Femur (tissue), 1 donor: ENCODE measurements at regions not wholly inside any gene's neighbourhood (a gene's known extent, or its start where the extent isn't known, plus 50 kb on each side); places are given as distances from the start of the nearest gene placed in this dataset.

ENCODE experiments used
- DNase-seq: peaks from one replicate; pipeline ENCODE4 v3.0.0-alpha.2; 2017

DNA sequence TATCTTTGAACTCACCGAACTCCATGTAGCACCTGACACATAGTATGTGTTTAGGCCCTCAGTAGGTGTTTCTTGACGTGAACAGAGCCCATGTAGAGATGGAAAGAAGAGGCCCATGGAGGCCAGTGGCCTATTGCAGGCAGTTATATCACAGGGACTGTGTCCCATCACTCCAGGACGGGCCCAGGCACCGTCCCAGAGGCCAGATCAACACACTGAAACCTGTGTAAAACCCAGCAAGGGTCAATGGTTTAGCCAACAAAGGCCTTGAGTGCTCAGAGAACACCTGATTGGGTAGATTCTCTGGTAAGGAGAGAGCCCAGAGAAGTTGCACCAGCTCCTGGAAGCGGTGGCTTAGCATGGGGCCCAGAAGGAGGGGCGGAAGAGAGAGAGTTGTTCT, 82.8 kb downstream of the INHBB start:
- DNase-seq: peak; percentile 1

DNA sequence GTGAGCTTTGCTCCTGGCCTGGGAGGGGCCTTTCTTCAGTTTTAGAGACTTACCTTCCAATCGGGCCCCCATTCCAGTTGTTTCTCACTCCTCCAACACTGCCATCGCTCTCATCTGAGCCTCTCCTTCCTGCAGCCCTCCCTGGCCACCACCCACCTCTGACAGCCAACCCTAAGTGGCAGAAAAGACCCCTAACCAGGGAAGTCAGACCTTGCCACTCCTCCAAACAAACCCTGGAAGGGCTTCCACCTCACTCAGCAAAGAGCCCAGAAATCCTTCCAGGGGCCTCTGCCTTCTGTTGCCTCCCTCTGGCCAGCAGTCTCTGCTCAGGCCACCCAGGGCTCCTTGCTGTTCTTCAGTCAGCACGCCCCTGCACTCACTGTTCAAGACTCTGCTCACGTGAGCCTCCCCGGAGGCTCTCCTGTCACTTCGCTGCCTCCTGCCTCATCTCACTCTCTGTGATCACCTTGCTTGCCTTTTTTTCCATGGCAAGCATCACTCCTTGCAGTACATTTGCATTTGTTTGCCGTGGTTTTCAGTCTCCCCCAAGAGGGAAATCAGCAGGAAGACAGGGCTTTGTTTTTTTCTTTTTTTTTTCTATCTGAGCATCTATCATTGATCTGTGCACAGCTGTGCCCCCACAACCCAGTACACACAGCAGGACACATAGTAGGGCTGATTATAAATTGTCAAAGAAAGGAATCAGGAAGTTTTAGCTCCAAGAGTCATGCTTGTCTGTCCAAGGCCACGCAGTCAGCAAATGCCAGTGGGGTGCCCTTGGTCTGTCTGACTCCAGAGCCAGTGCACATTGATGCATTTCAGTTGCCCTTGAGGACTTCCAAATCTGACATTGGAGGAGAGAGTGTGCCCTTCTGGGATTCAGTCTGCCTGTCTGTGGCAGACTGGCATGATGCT, 83.9 kb downstream of the INHBB start:
- DNase-seq: peak; percentile 11

DNA sequence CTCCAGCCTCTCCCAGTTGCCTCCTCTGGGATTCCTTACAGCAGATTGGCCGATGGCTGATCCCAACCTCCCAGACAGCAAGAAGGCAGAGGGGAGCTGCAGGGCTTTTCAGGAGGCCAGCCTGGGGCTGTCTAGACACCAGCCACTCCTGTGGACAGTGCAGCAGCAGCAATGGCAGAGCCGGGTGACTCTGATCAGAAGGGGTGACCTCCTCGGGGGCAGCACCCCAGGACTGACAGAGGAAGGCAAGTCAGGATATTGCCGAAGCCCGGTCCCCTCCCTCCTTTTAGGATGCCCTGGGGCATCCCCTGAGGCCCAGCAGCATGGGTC, 84.5 kb downstream of the INHBB start:
- DNase-seq: no peak

DNA sequence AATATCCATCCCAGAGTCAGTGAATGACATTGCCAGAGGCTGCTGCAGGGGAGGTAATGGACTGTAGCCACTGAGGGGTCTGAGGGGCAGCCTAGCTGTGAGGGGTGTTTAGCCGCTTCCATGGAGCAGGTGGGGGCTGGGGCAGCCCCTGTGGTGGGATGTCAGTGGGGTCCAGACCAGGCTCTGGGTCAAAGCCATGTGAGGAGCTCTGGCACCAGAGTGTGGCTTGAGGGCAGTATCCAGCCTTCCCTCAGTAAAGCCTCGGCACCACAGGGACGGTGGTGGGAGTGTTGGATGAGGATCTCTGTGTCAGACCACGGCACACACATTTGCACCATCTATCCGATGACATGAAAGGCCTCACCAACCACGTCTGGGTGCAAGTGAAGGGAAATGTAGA, 85.0 kb downstream of the INHBB start:
- DNase-seq: peak; percentile 12

DNA sequence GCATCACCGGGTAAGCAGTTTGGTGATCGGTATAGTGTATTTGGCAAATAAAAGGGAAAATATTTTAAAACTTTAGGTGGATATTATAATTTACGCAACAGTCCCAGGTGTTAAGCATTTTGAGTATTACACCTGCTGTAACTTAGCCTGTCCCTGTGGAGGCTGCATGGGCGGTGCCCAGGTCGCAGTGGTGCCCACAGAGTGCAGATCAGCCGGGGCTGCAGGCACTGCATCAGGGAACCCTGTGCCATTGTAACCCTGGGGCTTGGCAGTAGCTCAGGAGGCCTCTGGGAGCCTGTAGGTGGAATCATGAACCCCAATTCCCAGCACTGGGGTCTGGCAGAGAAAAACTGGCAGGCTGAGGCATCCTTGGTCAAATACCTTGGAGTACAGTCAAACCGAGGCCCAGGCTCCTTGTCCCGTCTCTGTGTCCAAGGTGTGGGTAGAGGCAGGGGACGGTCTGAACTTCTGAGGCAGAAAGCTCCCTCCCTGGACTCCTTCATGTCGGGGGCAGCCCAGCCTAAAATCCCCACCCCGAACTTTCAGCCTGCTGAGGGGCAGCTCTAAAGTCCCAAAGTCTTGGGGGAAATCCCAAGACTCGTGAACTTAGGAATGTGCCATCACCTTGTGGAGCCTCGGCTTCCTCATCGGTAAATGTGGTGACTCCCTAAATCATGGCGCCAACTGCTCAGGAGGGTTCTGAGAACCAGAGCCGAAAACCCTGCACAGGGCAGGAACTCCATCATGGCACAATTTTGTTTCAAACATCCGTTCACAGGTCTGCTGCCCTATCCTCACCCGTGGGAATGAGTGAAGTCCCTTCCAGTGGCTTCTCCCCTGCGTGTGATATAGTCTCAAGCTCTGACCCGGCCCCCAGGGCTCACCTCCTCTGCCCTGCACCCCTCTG, 85.7 kb downstream of the INHBB start:
- peak; percentile 6 for DNase-seq

DNA sequence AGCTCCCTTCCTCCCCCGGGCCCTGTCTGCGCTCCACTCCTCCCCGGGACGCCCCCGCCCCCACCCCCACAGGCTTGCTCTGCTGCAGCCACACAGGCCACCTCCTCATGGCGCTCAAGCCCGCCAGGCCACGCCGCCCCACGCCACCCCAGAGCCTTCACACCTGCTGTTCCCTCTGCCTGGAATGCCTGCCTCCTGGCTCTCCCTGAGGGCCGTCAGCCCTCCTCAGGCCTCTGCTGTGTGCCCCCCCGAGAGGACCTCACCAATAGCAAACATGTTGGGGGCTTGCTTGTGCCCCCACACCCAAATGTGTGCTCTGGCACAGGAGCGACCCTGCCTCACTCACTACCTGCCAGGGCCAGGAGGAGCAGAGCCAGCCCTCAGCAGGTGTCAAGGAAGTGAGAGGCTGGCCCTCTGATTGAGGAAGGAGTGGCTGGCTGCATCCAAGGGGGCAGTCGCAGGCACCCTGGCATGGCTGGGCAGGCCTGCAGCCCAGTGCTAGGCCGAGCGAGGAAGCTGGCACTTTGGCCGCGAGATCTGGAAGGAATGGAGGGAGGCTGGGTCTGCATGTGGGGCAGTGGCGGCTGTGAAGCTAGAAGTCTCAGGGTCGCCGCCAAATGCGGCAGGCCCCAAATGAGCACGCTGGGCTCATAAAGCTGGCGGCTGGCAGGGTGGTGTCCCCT, 86.5 kb downstream of the INHBB start:
- DNase-seq: no peak

DNA sequence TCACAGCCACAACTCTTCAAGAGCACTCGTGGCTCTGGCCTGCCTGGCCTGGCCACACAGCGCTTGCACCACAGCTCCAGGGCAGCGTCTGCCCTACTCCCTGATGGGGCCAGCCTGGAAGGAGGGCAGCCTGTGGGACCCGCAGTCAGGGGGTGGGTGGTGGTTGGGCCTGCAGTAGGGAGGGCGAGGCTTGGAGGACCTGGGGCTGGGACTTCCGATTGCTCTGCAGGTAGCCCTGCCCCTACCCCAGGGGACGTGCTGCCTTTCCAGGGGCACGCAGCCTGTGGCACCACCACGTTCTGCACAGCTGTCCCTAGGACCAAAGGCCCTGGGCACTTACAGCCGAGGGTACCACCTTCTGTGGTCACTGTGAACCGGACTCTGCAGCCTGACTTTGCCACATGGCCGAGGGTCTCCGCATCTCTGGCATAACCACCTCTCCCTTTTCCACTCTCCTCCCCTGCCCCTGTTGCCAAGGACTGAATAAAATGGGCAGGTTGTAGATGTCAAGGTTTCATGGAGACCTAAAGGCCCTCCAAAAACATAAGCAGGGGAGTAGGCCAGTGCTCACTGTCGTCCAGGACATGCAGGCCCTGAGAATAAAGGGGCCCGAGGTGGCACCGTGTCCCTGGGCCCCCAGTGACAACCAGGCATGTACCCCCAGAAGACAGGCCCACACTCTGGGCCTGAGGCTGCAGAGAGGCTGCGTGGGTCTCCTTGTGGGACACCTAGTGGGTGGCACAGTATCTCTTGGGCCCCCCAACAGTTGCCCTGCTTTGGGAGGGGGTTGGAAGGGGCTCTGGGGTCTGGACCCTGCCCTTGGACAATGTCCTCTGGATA, 87.3 kb downstream of the INHBB start:
- no peak for DNase-seq

DNA sequence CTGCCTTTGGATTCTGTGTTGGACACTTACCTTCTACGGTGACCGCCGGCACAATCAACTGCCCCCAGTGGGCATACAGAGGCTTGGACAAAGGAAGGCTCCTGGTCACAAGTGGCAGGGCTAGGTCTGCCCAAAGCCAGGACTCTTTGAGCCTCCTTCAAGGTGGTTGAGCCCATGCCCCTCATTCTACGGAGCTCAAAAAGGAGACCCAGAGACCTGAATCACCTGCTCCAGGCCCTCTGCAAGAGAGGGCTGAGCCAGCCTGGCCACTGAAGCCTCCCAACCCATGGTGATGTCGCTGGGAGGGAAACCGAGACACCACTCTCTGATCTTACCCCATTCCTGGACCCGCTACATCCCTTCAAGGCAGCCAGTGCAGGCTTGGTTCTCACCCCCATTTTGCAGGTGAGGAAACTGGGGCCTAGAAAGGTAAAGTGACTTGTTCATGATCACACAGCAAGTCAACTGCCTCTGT, 87.9 kb downstream of the INHBB start:
- no peak for DNase-seq

DNA sequence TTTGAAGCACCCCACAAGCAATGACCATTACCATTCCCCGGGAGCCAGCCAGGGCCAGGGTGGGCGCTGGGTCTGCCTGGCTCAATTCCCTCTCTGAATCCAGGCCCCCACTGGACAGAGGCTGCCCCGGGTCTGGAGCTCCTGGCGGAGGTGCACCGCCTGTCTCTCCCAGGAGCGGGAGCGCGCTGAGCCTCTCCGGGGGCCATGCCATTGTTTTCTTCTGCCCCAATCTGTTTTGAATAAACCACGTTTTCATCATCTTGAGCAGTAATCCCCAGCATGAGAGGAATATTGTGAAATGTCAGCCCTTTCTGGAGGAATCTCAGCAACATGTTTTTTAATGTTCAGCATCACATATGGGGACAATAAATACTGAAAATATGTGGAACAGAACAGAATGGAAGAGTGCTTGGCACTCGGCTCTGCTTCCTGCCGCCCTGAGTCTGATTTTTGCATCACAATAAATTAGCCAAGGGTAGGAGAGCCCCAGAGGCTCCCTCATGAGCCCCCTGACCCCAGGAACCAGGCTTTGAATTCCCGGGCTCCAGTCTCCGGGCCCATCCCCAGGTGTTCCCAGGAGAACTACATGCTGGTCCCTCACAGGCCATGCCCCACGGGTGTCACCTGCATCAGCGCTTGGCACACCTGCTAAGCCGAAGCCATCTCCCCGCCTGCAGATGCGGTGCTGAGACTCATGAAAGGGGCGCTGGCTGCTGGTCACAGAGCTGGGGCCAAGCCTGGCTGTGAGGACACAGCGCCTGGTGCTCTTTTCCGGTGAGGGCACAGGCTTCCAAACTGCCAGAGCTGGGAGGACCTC, 88.8 kb downstream of the INHBB start:
- peak; percentile 16 for DNase-seq

DNA sequence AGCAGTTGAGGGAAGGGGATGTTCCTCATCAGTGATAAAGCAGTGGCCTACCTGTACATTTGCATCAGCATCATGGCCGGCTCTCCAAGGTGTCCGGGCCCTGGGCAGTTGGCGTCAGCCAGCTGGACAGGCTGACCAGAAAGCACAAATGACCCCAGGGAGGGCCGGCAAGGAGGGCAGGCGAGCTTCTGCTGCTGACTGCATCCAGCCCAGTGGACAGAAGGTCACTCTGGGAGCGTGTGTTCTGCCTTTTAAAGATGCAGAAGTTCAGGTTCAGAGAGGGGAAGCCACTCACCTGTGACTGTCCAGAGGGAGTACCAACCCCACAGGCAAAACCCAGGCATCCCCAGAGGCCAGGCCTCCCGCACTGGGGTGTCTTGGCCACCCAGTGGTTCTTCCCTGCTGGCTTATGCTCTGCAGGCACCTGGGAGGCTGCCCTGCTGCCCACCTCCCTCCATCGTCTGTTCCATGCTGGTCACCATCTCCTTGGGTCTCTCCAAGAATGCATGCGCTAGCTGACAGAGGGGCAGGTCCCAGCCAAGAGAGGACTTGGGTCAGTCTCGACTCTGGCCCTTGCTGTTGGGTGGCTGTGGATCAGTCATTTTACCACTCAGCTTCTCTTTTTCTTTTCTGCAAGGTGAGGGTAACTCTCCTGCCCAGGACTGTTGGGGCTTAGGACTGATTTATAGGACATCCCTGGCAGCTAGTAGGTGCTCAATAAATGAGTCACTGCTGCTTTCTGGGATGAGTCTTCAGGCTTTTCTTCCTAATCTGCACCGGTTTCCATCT, 89.9 kb downstream of the INHBB start:
- no peak for DNase-seq

DNA sequence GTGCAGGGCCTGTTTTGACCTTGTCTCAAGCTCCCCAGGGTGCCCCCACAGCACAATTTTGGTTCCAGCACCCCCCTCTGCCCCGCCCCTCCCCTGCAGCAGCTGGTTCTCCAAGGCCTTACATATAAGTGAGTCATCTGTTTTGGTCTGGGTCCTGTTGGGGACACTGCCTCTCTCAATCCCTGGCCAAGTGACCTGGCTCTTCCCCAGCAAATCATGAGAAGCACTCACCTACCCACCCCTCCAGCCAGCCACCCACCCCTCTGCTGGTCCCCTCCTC, 90.5 kb downstream of the INHBB start:
- no peak for DNase-seq

DNA sequence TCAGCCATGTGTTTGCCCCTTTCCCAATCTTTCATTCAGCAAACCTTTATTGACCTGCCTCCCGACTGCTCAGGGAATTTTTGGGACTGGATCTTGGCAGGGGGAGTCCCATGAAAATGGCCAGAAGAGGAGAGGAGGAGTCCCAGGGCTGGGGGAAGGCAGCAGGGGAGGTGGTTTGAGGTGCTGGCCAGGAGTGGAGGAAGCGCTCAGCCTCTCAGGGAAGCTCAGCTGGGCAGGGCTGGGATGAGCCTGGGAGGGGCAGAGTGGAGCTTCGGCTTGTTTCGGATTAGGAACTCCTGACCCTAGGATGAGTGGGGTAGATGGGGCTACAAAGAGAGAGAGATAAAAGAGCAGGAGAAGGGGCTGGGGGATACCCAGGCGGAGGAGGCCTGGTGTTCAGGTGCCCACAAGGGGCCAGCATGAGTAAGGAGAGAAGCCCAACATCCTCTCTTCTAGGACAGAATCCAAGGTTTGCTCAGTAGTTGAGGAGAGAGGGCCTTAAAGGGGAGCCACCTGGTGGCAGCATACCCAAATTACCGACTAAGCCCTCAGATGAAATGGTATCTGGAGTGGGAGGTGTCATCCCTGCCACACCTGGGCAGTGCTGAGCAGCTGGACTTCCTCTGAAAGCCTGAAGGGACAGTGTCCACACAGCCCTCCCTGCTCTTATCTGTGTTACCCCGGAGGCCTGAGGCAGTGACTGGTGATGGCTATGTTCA, 91.1 kb downstream of the INHBB start:
- no peak for DNase-seq

DNA sequence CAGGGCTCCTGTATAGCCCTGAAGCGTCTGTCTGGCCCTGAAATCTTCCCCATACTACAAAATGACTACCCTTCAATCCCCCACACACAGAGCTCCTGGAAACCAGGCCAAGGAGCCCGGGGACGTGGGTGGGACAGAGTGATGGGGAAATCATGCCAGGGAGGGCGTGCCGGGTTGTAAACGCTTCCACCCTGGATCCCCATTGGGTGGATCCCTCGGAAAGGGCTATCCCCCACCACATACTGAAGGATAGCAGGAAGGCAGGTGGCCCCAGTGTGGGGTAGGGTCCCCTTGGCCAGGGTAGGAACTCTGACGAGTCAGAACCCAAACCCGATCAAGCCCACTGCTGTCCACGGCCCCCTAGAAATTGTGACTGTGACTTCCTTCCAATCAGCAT, 91.7 kb downstream of the INHBB start:
- DNase-seq: no peak

DNA sequence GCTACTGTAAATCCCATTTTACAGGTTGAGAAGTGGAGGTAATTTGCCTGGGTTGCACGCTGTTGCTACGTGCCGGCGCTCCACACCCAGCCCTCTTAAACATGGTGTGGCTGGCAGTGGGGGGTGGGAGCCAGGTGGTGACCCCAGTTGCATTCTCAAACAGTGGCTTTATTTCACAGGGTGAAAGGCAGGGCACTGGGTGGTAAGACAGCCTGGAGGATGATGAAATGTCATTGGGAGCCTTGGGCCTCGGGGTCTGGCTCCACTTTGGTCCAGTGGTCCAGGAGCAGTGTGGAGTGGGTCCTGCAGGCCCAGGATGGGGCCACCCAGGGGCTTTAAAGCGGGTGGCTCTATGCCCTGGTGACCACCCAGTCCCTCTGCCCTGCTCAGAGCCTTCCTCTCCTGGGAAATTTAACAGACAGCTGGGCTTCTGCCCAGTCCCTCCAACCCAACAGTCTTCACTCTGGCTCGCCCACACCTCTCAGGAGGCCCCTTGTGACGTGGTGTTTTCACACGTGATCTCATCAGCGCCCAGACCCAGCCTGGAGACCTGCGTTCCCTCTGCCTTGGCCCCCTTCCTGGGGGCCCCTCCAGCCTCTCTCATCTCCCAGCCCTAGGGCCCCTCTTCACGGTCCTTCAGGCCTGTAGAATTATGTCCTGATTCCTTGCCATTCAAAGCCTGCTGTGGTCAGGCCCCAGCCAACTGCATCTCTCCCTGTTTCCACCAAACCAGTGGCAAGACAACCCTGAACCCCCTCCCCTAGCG, 92.5 kb downstream of the INHBB start:
- peak; percentile 7 for DNase-seq

DNA sequence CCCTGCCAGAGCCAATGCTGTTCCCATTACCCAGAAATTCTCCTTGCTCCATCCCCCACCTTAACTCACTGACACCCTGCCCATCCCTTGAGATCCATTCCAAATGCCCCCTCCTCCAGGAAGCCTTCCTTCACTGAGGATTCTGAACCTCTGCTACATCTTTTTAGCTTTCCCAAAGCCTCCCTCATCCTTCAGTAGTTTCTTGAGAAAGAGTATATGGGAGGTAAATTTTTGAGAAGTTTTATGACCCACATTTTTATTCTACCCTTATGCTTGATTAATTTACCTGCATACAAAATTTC, 93.1 kb downstream of the INHBB start:
- DNase-seq: no peak

DNA sequence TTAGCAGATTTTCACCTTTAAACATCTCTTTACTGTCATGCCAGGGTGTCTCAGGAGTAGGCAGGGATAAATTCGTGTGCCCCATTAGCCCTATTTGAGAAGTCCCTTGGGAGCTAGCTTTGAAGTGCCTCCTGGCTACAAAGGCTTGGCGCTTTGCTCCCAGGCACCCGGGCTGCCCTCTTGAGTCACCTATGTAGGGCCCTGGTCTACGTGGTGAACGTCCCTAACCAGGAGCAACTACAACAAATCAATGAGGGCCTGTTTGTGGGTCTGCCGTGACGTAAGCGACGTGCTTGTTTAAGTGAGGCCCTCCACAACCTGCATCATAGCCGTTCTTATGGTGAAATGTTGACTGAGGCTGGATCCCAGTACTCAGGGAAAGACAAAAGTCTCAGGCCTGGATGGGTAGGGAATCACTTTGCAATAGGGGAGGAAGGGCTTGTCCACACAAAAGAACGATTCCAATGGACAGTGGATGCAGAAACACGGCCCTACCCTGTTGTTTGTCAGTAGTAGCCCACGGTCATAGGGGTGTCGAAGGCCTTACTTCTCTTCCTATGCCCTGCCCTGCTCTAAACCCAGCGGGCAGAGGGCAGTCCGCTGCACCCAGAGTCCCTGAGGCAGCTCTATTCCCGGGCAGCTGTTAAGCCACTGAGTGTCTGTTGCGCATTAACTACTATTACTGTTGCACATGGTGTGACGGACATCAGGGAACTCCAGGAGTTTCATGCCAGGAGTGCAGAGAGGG, 93.9 kb downstream of the INHBB start:
- DNase-seq: no peak

DNA sequence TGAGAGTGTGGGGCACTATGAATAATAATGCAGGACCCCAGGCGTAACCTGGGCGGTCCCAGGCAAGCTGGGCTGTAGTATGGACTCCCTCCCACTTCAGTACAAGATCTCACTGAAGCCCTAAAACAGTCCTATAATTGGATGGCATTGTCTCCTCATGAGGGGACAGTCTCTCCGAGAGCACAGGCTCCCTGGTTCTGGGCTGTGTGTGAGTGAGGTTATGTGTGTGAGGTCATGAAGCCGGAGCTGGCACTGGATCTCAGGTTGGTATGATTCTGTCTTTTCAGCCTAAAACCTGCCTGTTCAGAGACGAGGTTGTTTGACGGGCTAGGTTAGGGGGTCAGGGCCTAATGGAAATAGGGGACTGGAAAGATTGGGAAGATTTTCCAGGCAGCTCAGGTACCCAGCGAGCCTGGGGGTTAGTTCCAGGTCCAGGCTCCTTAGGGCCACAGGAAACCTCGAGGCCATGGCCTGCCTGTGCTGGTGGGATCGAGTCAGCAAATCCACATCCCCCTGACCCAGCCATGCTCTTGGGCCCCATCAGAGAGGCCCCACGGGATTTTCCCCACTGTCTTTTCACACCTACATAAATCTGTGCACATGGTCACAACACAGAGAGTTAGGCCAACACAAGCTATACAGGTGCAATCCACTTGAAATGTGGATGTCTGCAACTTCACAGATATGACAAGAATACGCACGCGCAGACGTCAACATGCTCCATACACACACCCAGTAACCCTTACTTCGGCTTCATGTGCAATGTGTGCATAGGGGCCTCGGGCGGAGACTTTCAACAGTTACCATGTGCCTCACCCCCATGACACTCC, 94.8 kb downstream of the INHBB start:
- no peak for DNase-seq

DNA sequence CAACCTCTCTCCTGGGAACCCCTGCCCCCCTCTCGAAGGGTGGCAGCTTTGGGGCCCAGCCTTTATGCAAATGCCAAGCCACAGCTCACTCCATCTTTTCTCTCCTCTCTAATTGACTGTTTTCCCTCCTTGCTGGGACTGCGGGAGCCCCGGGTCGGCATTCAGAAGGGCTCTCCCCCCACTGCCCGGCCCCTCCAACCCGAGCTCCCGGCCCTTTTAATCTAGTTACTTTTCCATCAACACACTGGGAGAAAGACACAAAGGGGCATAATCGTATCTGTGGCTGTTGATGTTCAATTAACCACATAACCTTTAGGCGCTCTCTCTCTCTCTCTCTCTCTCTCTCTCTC, 95.4 kb downstream of the INHBB start:
- DNase-seq: no peak
